Keratinocyte (primary cell): ENCODE measurements at regions not wholly inside any gene's neighbourhood (a gene's known extent, or its start where the extent isn't known, plus 50 kb on each side); places are given as distances from the start of the nearest gene placed in this dataset.

ENCODE experiments used
- DNase-seq: peaks from one replicate; pipeline ENCODE4 v3.0.0-alpha.2; 2011; ENCODE audit warnings: low read depth, missing footprints, low spot score
- FAIRE-seq: peaks from 2 replicates; lab custom pipeline; 2011; peaks lifted over from hg19 to GRCh38; lab: Jason Lieb, UNC
- H2AFZ ChIP-seq: 2 replicates; pipeline ENCODE4 v1.6.0; 2012; ENCODE audit warnings: low read length, control low read depth, inconsistent platforms; ENCODE audit not compliant: control insufficient read depth
- H3K27ac ChIP-seq: 2 replicates; pipeline ENCODE4 v1.5.1; 2011; ENCODE audit warnings: low read length; ENCODE audit not compliant: control insufficient read depth, insufficient read depth
- H3K27me3 ChIP-seq: 3 replicates; pipeline ENCODE4 v1.6.0; 2011; ENCODE audit warnings: low read length; ENCODE audit not compliant: control insufficient read depth, insufficient read depth; ENCODE audit errors: extremely low read depth
- H3K36me3 ChIP-seq, 2 experiments: 2 replicates in 1 of 2; 3 replicates in 1 of 2; pipeline ENCODE4 v1.5.1; 2011; ENCODE audit warnings: low read length in 2 of 2, mild to moderate bottlenecking in 1 of 2; ENCODE audit not compliant: control insufficient read depth in 2 of 2, insufficient read depth in 2 of 2; ENCODE audit errors: extremely low read depth in 1 of 2
- H3K4me1 ChIP-seq: 3 replicates; pipeline ENCODE4 v1.5.1; 2011; ENCODE audit warnings: low read length; ENCODE audit not compliant: control insufficient read depth, insufficient read depth; ENCODE audit errors: extremely low read depth
- H3K4me2 ChIP-seq: 3 replicates; pipeline ENCODE4 v1.6.0; 2011; ENCODE audit warnings: low read depth, low read length; ENCODE audit not compliant: control insufficient read depth, insufficient read depth; ENCODE audit errors: extremely low read depth
- H3K4me3 ChIP-seq, 3 experiments: fragments of 200-600 bp in 1 of 3; sonication (generic) in 1 of 3; 2 replicates in 2 of 3; 3 replicates in 1 of 3; pipeline ENCODE4 v1.5.1; 2011 to 2016; ENCODE audit warnings: low read length in 3 of 3, mild to moderate bottlenecking in 3 of 3, control low read depth in 2 of 3, inconsistent platforms in 1 of 3, low read depth in 1 of 3, mixed read lengths in 1 of 3, mixed run types in 1 of 3, moderate library complexity in 1 of 3; ENCODE audit not compliant: control insufficient read depth in 2 of 3, insufficient read depth in 2 of 3; ENCODE audit errors: extremely low read depth in 1 of 3
- H3K79me2 ChIP-seq: 2 replicates; pipeline ENCODE4 v1.6.0; 2012; ENCODE audit warnings: low read length; ENCODE audit not compliant: control insufficient read depth, insufficient read depth
- H3K9ac ChIP-seq: 3 replicates; pipeline ENCODE4 v1.6.0; 2011; ENCODE audit warnings: low read length; ENCODE audit not compliant: control insufficient read depth, insufficient read depth; ENCODE audit errors: extremely low read depth
- H3K9me1 ChIP-seq: 3 replicates; pipeline ENCODE4 v1.6.0; 2011; ENCODE audit warnings: low read length; ENCODE audit not compliant: control insufficient read depth, insufficient read depth; ENCODE audit errors: extremely low read depth
- H3K9me3 ChIP-seq: 2 replicates; pipeline ENCODE4 v1.5.1; 2012; ENCODE audit warnings: low read depth, low read length; ENCODE audit not compliant: control insufficient read depth
- H4K20me1 ChIP-seq: 3 replicates; pipeline ENCODE4 v1.6.0; 2011; ENCODE audit warnings: low read length; ENCODE audit not compliant: control insufficient read depth, insufficient read depth; ENCODE audit errors: extremely low read depth
- CTCF ChIP-seq, 3 experiments: IDR thresholded peaks in 1 of 3; conservative IDR thresholded peaks in 1 of 3; optimal IDR thresholded peaks in 1 of 3; 2 replicates in 2 of 3; 3 replicates in 1 of 3; pipeline versions ENCODE3 to v1.5.1; 2011; ENCODE audit warnings: low read length in 3 of 3, mild to moderate bottlenecking in 3 of 3, moderate library complexity in 2 of 3, control low read depth in 1 of 3, inconsistent platforms in 1 of 3; ENCODE audit not compliant: insufficient read depth in 2 of 3; ENCODE audit errors: extremely low read depth in 1 of 3
- EZH2 ChIP-seq: IDR thresholded peaks from one replicate; pipeline ENCODE4 v1.6.1; 2012; ENCODE audit warnings: inconsistent platforms, mild to moderate bottlenecking, low read length, moderate library complexity
- dilution Hi-C: fragments of 300-500 bp; cut with MboI; formaldehyde crosslinking; loops from one replicate; pipeline ENCODE4 v1.7.0; 2020; ENCODE audit warnings: low sequenced_read_pairs; ENCODE audit not compliant: extremely low pct_ligation_motif_present

GRCh38 chr14:82113007-82113406, 579.4 kb upstream of the SEL1L start:
- H3K4me1 ChIP-seq = no peaks in the 10 kb centered on the region

GRCh38 chr14:82113710-82114109, 580.1 kb upstream of the SEL1L start:
- FAIRE-seq (no peak), DNase-seq (no peak)
- TF ChIP-seq CTCF (optimal IDR thresholded peaks at IDR 0.05 in 1 of 3, IDR thresholded peaks at IDR 0.05 in 1 of 3, conservative IDR thresholded peaks at IDR 0.05 in 1 of 3; ENCODE audit: extremely low read depth in 1 of 3, insufficient read depth in 2 of 3, low read length in 3 of 3) = no peak
- TF ChIP-seq EZH2 = no peak
- Histone ChIP-seq H3K36me3 (no peaks in the 10 kb centered on the region), H3K4me1 (no peaks in the 10 kb centered on the region), H3K4me2 (no peak overlapping the region), H3K27me3 (no peaks in the 10 kb centered on the region), H3K9me1 (no peaks in the 10 kb centered on the region), H3K27ac (no peak overlapping the region), H3K9me3 (no peaks in the 10 kb centered on the region), H3K79me2 (no peaks in the 10 kb centered on the region), H3K4me3 (no peak overlapping the region), H4K20me1 (no peaks in the 10 kb centered on the region), H3K9ac (no peak overlapping the region), H2AFZ (no peak overlapping the region)
- dilution Hi-C loops = no loop called here

More at GRCh38 chr14:82113007-82113406, 579.4 kb upstream of the SEL1L start:
- Histone ChIP-seq H3K9me1 (no peaks in the 10 kb centered on the region), H2AFZ (no peak overlapping the region), H3K4me3 (no peak overlapping the region), H3K9me3 (no peaks in the 10 kb centered on the region), H3K36me3 (no peaks in the 10 kb centered on the region), H3K79me2 (no peaks in the 10 kb centered on the region), H3K27me3 (no peaks in the 10 kb centered on the region), H3K27ac (no peak overlapping the region), H3K9ac (no peak overlapping the region), H3K4me2 (no peak overlapping the region), H4K20me1 (no peaks in the 10 kb centered on the region)
- dilution Hi-C loops = no loop called here
- FAIRE-seq (no peak), DNase-seq (no peak)
- TF ChIP-seq EZH2 (no peak), CTCF (optimal IDR thresholded peaks at IDR 0.05 in 1 of 3, IDR thresholded peaks at IDR 0.05 in 1 of 3, conservative IDR thresholded peaks at IDR 0.05 in 1 of 3; ENCODE audit: extremely low read depth in 1 of 3, insufficient read depth in 2 of 3, low read length in 3 of 3) (no peak)
